GM06990 (cell line): ENCODE measurements at regions not wholly inside any gene's neighbourhood (a gene's known extent, or its start where the extent isn't known, plus 50 kb on each side); places are given as distances from the start of the nearest gene placed in this dataset.

ENCODE experiments used
- DNase-seq: peaks from one replicate; pipeline ENCODE4 v3.0.0-alpha.2; 2011; ENCODE audit not compliant: insufficient read length; ENCODE audit errors: extremely low read depth
- H3K27me3 ChIP-seq: replicated peaks from 2 replicates; pipeline ENCODE4 v1.6.0; 2011; ENCODE audit warnings: low read length; ENCODE audit not compliant: control insufficient read depth, insufficient read depth
- H3K36me3 ChIP-seq: 2 replicates; pipeline ENCODE4 v1.5.1; 2011; ENCODE audit warnings: low read length; ENCODE audit not compliant: control insufficient read depth, insufficient read depth
- H3K4me3 ChIP-seq: replicated peaks from 2 replicates; pipeline ENCODE4 v1.5.1; 2011; ENCODE audit warnings: low read depth, mild to moderate bottlenecking, control low read depth, low read length
- CTCF ChIP-seq: IDR thresholded peaks from 2 replicates; pipeline ENCODE4 v1.5.1; 2011; ENCODE audit warnings: low read length, control low read depth, mild to moderate bottlenecking, inconsistent platforms; ENCODE audit not compliant: insufficient read depth, poor library complexity, severe bottlenecking

DNA sequence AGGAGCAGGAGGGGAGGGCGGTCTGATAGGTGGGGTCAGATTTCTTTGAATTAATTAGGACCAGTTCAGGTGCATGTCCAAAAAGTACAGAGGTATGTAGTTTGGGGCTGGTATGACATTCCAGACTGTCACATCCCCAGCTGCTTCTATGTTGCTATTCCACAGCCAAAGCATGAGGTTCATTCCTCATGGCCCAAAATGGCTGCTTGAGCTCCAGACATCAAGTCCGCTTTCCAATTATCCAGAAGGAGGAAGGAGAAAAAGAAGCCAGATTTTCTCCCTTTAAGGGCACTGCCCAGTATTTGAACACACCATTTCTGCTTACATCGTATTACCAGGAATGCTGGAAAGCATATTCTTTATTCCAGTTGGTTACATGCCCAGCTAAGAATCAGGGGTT lies 58.0 kb upstream of the CD82 start:
- DNase-seq = no peak
- peaks cover 1% of the 10 kb centered on the region; the same call in 1 of the 2 replicates for H3K27me3 ChIP-seq
- TF ChIP-seq CTCF = no peak
- H3K36me3 ChIP-seq = no peaks in the 10 kb centered on the region
- no peak overlapping the region for H3K4me3 ChIP-seq

GRCh38 chr11:44507896-44508445 lies 57.5 kb upstream of the CD82 start:
- H3K36me3 ChIP-seq = no peaks in the 10 kb centered on the region
- peaks cover 1% of the 10 kb centered on the region; the same call in 1 of the 2 replicates for H3K27me3 ChIP-seq
- DNase-seq = no peak
- no peak for TF ChIP-seq CTCF
- no peak overlapping the region for H3K4me3 ChIP-seq

DNA sequence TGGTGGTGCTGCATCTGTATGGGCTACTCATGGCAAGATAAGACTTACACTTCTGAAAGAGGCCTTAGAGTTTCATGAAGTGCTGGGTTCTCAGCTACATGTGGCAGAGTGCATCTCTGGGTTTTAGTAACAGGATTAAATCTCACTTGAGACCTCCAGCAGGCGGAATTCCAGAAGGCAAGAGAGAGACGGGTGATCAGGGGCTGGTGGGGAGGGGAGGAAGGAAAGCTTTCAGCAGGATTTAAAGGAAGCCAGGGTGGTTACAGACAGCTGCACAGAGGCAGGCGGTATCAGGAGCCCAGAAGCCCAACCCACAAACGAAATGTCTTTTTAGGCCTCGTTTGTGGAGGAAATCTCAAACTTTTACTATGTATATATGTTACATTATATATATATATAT lies 56.2 kb upstream of the CD82 start:
- TF ChIP-seq CTCF = no peak
- H3K4me3 ChIP-seq = no peak overlapping the region
- no peaks in the 10 kb centered on the region for H3K36me3 ChIP-seq
- no peak for DNase-seq
- H3K27me3 ChIP-seq = peaks cover 1% of the 10 kb centered on the region; the same call in 1 of the 2 replicates

DNA sequence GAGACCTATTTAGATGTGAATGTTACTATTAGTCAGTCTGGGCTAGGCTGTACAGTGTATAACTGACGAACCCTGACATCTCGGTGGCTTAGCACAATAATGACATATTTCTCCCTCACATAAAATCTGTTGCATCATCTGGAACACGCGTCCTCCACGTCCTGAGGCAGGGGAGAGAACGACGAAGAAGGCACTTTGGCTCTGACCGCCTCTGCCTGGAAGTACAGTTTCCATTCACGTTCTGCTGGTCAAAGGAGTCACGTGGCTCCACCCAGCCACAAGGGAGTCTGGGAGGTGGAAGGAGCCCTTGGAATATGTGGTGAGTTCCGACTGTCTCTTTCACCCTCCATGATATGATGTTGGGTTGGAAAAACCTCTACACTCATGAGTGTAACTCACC lies 55.1 kb upstream of the CD82 start:
- no peaks in the 10 kb centered on the region for H3K36me3 ChIP-seq
- peaks cover 1% of the 10 kb centered on the region; the same call in 1 of the 2 replicates for H3K27me3 ChIP-seq
- TF ChIP-seq CTCF = no peak
- no peak overlapping the region for H3K4me3 ChIP-seq
- no peak for DNase-seq

- Histone ChIP-seq H3K4me3 (no peak overlapping the region), H3K36me3 (no peaks in the 10 kb centered on the region), H3K27me3 (peaks cover 1% of the 10 kb centered on the region; the same call in 1 of the 2 replicates)
- no peak for DNase-seq
- no peak for TF ChIP-seq CTCF
Measured at GRCh38 chr11:44512818-44513217, 52.6 kb upstream of the CD82 start.

- no peak for DNase-seq
Measured at GRCh38 chr11:44515048-44515447, 50.4 kb upstream of the CD82 start.

More at GRCh38 chr11:44515048-44515447, 50.4 kb upstream of the CD82 start:
- peaks cover 1% of the 10 kb centered on the region; the same call in 1 of the 2 replicates for H3K27me3 ChIP-seq
- no peaks in the 10 kb centered on the region for H3K36me3 ChIP-seq
- H3K4me3 ChIP-seq = no peak overlapping the region
- no peak for TF ChIP-seq CTCF
